ENCODE measurements at regions not wholly inside any gene's neighbourhood (a gene's known extent, or its start where the extent isn't known, plus 50 kb on each side); places are given as distances from the start of the nearest gene placed in this dataset.
"Not testable (repeated sequence)": the region's sequence is repeated elsewhere in the genome, so short reads cannot be mapped to it uniquely, and the experiment has no call there.

- DNase-seq, result no peak
Measured at GRCh38 chr17:68697850-68698361, 96.7 kb upstream of the FAM20A start.

- DNase-seq, result no peak
Measured at GRCh38 chr17:68695659-68696058, 94.5 kb upstream of the FAM20A start.

- no peak for DNase-seq
Measured at GRCh38 chr17:68694791-68695485, 93.8 kb upstream of the FAM20A start.

- DNase-seq, result no peak
Measured at GRCh38 chr17:68693896-68694295, 92.7 kb upstream of the FAM20A start.

- no peak for DNase-seq
Measured at GRCh38 chr17:68693466-68693865, 92.3 kb upstream of the FAM20A start.

GRCh38 chr17:68686108-68686988 lies 85.2 kb upstream of the FAM20A start:
- no peak for DNase-seq

GRCh38 chr17:68684949-68685357 lies 83.8 kb upstream of the FAM20A start:
- DNase-seq, result no peak

GRCh38 chr17:68682903-68683302 lies 81.7 kb upstream of the FAM20A start:
- DNase-seq, result no peak

- no peak for DNase-seq
Measured at GRCh38 chr17:68679882-68680281, 78.7 kb upstream of the FAM20A start.

GRCh38 chr17:68676856-68677255 lies 75.7 kb upstream of the FAM20A start:
- DNase-seq, result no peak

- DNase-seq, result no peak
Measured at GRCh38 chr17:68675723-68676122, 74.6 kb upstream of the FAM20A start.

- DNase-seq, result no peak
Measured at GRCh38 chr17:68674029-68674925, 73.1 kb upstream of the FAM20A start.

GRCh38 chr17:68670967-68671693 lies 70.0 kb upstream of the FAM20A start:
- DNase-seq, result no peak

GRCh38 chr17:68666438-68666837 lies 65.3 kb upstream of the FAM20A start:
- DNase-seq, result not testable (repeated sequence)

- DNase-seq, result no peak
Measured at GRCh38 chr17:68665373-68665772, 64.2 kb upstream of the FAM20A start.

GRCh38 chr17:68662479-68662878 lies 61.3 kb upstream of the FAM20A start:
- no peak for DNase-seq

- DNase-seq, result no peak
Measured at GRCh38 chr17:68662037-68662432, 60.9 kb upstream of the FAM20A start.

- no peak for DNase-seq
Measured at GRCh38 chr17:68661265-68662036, 60.3 kb upstream of the FAM20A start.

- DNase-seq, result no peak
Measured at GRCh38 chr17:68660302-68660701, 59.1 kb upstream of the FAM20A start.

- no peak for DNase-seq
Measured at GRCh38 chr17:68658999-68659780, 58.0 kb upstream of the FAM20A start.

GRCh38 chr17:68657576-68657975 lies 56.4 kb upstream of the FAM20A start:
- no peak for DNase-seq
